ENCODE measurements at regions not wholly inside any gene's neighbourhood (a gene's known extent, or its start where the extent isn't known, plus 50 kb on each side); places are given as distances from the start of the nearest gene placed in this dataset.

DNA sequence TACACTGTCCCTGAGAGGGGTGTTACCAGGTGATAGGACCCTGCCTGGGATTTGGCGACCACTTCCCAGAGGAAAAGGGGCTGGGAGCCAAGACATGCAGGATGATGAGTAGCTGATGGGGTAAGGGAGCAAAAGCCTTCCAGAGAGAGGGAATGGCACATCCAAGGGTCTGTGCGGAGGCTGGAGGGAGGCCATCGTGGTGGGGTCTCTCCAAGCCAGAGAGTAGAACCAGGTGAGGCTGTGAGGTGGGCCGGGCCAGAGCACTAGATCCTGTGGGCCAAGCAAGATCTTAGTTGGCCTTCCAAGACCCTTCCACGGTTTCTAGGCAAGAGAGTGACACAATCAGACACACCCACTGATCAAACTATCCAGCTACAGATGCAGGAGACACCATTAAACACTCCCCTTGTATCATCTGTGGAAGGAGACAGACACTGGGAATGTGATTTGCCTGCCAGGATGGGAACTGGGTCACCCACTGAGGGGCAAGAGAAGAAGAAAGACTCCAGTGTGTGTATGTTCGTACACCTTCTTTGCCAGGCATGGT lies 128.9 kb downstream of the BANF2 start:
- DNase-seq (ENCODE audit: low read depth) = no peak
- TF ChIP-seq, protein P1, sequence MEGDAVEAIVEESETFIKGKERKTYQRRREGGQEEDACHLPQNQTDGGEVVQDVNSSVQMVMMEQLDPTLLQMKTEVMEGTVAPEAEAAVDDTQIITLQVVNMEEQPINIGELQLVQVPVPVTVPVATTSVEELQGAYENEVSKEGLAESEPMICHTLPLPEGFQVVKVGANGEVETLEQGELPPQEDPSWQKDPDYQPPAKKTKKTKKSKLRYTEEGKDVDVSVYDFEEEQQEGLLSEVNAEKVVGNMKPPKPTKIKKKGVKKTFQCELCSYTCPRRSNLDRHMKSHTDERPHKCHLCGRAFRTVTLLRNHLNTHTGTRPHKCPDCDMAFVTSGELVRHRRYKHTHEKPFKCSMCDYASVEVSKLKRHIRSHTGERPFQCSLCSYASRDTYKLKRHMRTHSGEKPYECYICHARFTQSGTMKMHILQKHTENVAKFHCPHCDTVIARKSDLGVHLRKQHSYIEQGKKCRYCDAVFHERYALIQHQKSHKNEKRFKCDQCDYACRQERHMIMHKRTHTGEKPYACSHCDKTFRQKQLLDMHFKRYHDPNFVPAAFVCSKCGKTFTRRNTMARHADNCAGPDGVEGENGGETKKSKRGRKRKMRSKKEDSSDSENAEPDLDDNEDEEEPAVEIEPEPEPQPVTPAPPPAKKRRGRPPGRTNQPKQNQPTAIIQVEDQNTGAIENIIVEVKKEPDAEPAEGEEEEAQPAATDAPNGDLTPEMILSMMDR (conservative IDR thresholded peaks at IDR 0.05; ENCODE audit: control insufficient read depth, insufficient read depth, low read depth, low read length) = no peak
- H3K4me3 ChIP-seq (ENCODE audit: control insufficient read depth, low read depth, low read length) = no peak overlapping the region

DNA sequence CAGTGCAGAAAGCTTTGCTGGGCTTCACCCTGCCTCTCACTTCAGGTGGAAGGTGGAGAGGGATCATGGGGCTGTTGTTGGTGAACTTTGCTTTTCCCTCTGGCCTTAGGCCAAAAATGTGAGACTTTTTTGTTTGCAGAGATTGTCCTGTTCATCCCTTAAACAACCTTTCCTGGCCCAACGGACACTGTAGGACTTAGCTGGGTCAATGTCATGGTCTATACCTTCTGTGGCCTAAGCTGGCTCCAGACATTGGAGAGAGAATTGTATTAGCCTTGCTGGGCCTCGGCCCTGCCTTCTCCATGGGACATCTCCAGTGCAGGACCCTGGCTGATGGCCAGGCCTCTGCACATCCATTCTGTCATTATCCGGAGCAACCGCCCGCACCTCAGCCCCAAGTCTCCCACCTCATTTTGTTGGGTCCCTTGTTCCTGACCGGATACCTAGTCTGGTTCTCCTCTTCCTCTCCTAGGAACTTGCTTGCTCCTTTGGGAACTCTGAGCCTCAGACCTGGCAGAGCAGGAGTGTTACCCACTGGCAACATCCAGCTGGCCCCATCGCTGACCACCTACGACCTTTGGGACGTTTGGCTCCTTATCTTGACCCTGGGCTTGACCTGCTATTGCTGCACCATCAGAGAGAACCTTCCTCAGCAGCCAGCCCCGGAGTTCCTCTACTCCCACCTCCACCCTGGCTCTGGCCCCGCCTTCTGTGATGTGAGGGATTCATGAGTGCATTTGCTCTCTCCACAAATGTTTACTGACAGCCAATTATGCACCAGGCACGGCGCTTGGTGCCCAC lies 128.2 kb downstream of the BANF2 start:
- no peak for DNase-seq (ENCODE audit: low read depth)
- no peak overlapping the region for H3K4me3 ChIP-seq (ENCODE audit: control insufficient read depth, low read depth, low read length)
- TF ChIP-seq, protein P1 (conservative IDR thresholded peaks at IDR 0.05; ENCODE audit: control insufficient read depth, insufficient read depth, low read depth, low read length) = no peak

DNA sequence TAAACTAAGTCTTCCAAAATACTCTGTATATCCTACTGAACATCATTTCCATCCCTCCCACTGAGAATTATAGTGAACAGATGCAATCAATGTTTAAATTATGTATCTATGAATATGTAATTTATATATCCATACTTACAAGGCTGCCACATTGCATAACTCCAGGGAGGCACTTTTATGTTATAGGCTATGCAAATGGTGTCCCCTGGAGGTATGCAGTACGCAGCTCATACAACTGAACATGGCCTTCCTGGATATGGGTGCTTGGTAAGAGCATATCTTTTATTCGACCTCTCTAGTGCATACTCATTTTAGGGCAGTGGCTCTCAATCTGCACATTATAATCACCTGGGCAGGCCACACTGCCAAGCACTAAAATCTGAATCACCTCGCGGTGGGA lies 127.3 kb downstream of the BANF2 start:
- no peak overlapping the region for H3K4me3 ChIP-seq (ENCODE audit: control insufficient read depth, low read depth, low read length)
- no peak for DNase-seq (ENCODE audit: low read depth)
- TF ChIP-seq, protein P1 (conservative IDR thresholded peaks at IDR 0.05; ENCODE audit: control insufficient read depth, insufficient read depth, low read depth, low read length) = no peak

DNA sequence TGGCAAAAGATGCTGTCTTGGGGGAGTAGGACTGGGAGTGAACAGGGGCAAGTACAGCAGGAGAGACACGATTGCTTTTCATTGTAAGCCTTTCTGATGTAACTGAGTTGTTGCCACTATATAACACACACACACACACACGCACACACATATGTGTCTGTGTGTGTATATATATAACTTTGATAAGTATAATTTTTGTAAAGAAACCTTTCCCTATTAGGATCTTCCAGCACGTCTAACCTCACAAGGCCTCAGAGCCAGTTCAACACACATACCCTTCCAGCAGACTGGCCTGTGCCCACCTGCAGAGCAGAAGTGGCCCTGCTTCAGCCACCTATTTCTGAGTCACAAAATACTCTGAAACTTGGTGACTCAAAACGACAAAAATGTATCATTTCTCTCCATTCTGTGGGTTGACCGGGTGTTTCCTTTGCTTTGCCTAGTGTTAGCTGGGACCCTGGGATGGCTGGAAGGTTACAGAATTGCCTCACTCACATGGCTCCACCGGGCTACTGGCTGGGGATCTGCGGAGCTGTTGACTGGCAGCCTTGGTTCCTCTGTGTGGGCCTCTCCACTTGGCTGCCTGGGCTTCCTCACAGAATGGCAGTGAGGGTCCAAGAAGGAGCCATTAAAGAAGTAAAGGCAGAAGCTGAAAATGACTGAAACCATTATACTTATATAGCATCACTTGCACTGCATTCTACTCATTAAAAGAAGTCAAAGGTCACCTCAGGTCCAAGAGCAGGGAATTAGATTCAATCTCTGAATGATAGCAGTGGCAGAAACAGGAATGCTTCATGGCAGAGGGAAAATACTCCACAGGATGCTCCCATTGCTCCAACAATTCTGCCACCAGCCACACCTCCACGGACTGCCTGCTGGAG lies 126.4 kb downstream of the BANF2 start:
- TF ChIP-seq, protein P1 (conservative IDR thresholded peaks at IDR 0.05; ENCODE audit: control insufficient read depth, insufficient read depth, low read depth, low read length) = no peak

DNA sequence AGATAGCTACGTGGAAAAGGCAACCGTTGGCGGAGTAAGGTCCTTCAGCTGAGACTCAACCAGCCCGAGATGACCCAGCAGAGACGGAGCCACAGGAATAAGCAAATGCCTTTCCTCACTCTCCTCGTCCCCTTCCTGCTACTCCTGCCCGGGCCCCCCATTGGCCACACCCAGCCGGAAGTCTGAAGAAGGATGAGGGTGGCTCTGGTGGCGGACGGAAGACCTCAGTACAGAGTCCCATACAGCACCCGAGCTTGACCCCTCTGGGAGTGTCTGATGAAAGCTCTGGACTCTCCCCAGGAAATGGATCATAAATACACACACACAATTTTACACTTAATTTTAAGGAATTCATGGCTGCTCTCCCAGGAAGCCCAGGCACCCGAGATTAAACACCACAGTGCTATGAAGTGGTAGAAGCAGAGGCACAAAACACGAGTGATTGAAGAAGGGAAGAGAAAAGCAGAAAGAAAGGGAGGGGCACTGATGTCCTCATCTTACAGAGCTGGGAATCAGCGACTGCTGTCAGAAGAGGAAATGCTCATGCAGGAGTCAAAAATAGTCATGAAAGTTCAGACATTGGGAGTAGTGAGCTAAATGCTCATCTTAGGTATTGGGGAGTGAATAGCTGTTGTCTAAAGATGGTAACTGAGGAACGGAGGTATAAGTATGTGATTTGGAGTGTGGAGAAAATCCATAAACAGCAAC lies 125.6 kb downstream of the BANF2 start:
- TF ChIP-seq, protein P1 (conservative IDR thresholded peaks at IDR 0.05; ENCODE audit: control insufficient read depth, insufficient read depth, low read depth, low read length) = no peak
- no peak overlapping the region for H3K4me3 ChIP-seq (ENCODE audit: control insufficient read depth, low read depth, low read length)
- DNase-seq (ENCODE audit: low read depth) = no peak

More for the DNA sequence above, 126.4 kb downstream of the BANF2 start:
- DNase-seq (ENCODE audit: low read depth) = no peak
- no peak overlapping the region for H3K4me3 ChIP-seq (ENCODE audit: control insufficient read depth, low read depth, low read length)

DNA sequence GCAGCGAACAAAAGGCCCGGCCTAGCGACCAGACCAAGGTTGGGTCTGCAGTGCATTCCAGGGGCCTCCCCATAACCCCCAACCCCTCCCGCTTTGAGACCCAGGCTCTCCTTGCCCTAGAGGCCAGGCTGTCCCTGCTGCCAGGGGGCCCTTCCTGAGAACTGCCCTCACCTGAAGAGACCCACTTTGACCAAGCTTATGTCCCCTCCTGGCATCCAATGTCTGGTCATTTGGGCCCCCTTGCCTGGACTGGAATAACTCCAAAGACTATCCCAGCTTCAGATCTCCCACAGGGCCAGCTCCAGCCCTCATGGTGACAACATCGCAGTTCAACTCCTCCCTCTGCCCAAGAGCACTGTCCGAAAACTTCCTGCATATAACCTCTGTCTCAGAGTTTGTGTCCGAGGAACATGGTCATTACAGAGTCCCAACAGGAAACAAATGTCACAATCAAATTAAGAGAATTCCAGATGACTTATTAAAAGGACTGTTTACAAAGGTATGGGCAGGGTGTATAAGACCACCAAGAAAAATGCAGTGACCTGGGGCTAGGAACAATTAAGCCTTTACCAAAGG lies 125.0 kb downstream of the BANF2 start:
- no peak for DNase-seq (ENCODE audit: low read depth)
- no peak overlapping the region for H3K4me3 ChIP-seq (ENCODE audit: control insufficient read depth, low read depth, low read length)
- TF ChIP-seq, protein P1 (conservative IDR thresholded peaks at IDR 0.05; ENCODE audit: control insufficient read depth, insufficient read depth, low read depth, low read length) = no peak
